ENCODE measurements at regions not wholly inside any gene's neighbourhood (a gene's known extent, or its start where the extent isn't known, plus 50 kb on each side); places are given as distances from the start of the nearest gene placed in this dataset.

GRCh38 chr6:56297022-56297989, 49.9 kb upstream of the COL21A1 start:
- TF ChIP-seq CTCF (IDR thresholded peaks at IDR 0.05): no peak
- no peak for TF ChIP-seq POLR2A (IDR thresholded peaks at IDR 0.05)
